ENCODE measurements at regions not wholly inside any gene's neighbourhood (a gene's known extent, or its start where the extent isn't known, plus 50 kb on each side); places are given as distances from the start of the nearest gene placed in this dataset.

GRCh38 chr9:78669591-78669990, 372.7 kb downstream of the PSAT1 start:
- TF ChIP-seq CTCF (IDR thresholded peaks at IDR 0.05; ENCODE audit: low read depth, low read length): no peak

GRCh38 chr9:78671785-78672184, 374.9 kb downstream of the PSAT1 start:
- H3K4me3 ChIP-seq (ENCODE audit: low read depth, low read length): no peak overlapping the region
- no peak for TF ChIP-seq CTCF (IDR thresholded peaks at IDR 0.05; ENCODE audit: low read depth, low read length)

More at GRCh38 chr9:78669591-78669990, 372.7 kb downstream of the PSAT1 start:
- no peak overlapping the region for H3K4me3 ChIP-seq (ENCODE audit: low read depth, low read length)

- no peak overlapping the region for H3K4me3 ChIP-seq (ENCODE audit: low read depth, low read length)
- no peak for TF ChIP-seq CTCF (IDR thresholded peaks at IDR 0.05; ENCODE audit: low read depth, low read length)
Measured at GRCh38 chr9:78674874-78675273, 377.9 kb downstream of the PSAT1 start.

GRCh38 chr9:78676009-78676408, 379.1 kb downstream of the PSAT1 start:
- no peak for TF ChIP-seq CTCF (IDR thresholded peaks at IDR 0.05; ENCODE audit: low read depth, low read length)
- no peak overlapping the region for H3K4me3 ChIP-seq (ENCODE audit: low read depth, low read length)

GRCh38 chr9:78676623-78677022, 379.7 kb downstream of the PSAT1 start:
- TF ChIP-seq CTCF (IDR thresholded peaks at IDR 0.05; ENCODE audit: low read depth, low read length): no peak
- no peak overlapping the region for H3K4me3 ChIP-seq (ENCODE audit: low read depth, low read length)

- TF ChIP-seq CTCF (IDR thresholded peaks at IDR 0.05; ENCODE audit: low read depth, low read length): no peak
- no peak overlapping the region for H3K4me3 ChIP-seq (ENCODE audit: low read depth, low read length)
Measured at GRCh38 chr9:78677326-78677725, 380.4 kb downstream of the PSAT1 start.

- no peak overlapping the region for H3K4me3 ChIP-seq (ENCODE audit: low read depth, low read length)
- TF ChIP-seq CTCF (IDR thresholded peaks at IDR 0.05; ENCODE audit: low read depth, low read length): no peak
Measured at GRCh38 chr9:78678877-78679276, 382.0 kb downstream of the PSAT1 start.
